OCI-LY1 (cell line): ENCODE measurements at regions not wholly inside any gene's neighbourhood (a gene's known extent, or its start where the extent isn't known, plus 50 kb on each side); places are given as distances from the start of the nearest gene placed in this dataset.

Experiments
- CTCF ChIP-seq: fragments of 200-600 bp; sonication (generic), shearing (Covaris generic); IDR thresholded peaks from 2 replicates; pipeline ENCODE4 v1.5.1; 2017; ENCODE audit warnings: mild to moderate bottlenecking, antibody characterized with exemption, low read length, moderate library complexity, mixed read lengths
- EZH2 ChIP-seq: fragments of 200-600 bp; sonication (generic), shearing (Covaris generic); IDR thresholded peaks from 2 replicates; pipeline ENCODE4 v1.8.0; 2017; ENCODE audit warnings: borderline replicate concordance, mixed run types, mild to moderate bottlenecking, antibody characterized with exemption, low read length, moderate library complexity, mixed read lengths

DNA sequence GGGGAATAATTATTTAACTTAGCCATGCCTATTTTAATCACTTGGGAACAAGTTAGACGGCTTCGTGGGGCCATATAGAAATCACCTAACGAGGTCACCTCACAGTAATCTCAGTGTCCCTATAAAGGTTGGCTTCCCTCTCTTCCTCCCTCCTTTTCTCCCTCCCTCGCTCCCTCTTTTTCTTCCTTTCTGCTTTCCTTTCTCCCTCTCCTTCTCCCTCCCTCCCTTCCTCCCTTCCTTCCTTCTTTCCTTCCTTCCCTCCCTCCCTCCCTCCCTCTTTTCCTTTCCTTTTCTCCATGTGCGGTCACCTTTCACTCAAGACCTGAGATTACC is 206.1 kb upstream of the DPH6 start:
- TF ChIP-seq CTCF: no peak
- TF ChIP-seq EZH2: no peak
